ENCODE measurements at regions not wholly inside any gene's neighbourhood (a gene's known extent, or its start where the extent isn't known, plus 50 kb on each side); places are given as distances from the start of the nearest gene placed in this dataset.

- Histone ChIP-seq H3K9me3 (ENCODE audit: insufficient read depth, low read length) (no peaks in the 10 kb centered on the region), H3K36me3 (ENCODE audit: low read length) (no peaks in the 10 kb centered on the region), H3K9me2 (replicated peaks; ENCODE audit: insufficient read depth, low read length) (no peaks in the 10 kb centered on the region), H3F3A (ENCODE audit: insufficient read depth) (no peaks in the 10 kb centered on the region), H2AFZ (ENCODE audit: low read depth, low read length, severe bottlenecking) (no peak overlapping the region), H3K27me3 (ENCODE audit: low read length) (no peaks in the 10 kb centered on the region), H3K9ac (ENCODE audit: low read length) (no peak overlapping the region), H3K4me2 (ENCODE audit: low read depth, low read length, poor library complexity, severe bottlenecking) (no peak overlapping the region), H4K20me1 (ENCODE audit: low read depth, low read length) (no peaks in the 10 kb centered on the region), H3K79me2 (ENCODE audit: insufficient read depth, low read length) (no peaks in the 10 kb centered on the region), H3K27ac (ENCODE audit: low read depth, low read length) (no peak overlapping the region), H3K4me3 (ENCODE audit: insufficient read depth, low read length, poor library complexity, severe bottlenecking) (no peak overlapping the region)
- TF ChIP-seq EZH2phosphoT487 (conservative IDR thresholded peaks at IDR 0.05; ENCODE audit: low read length) (no peak), CTCF (IDR thresholded peaks at IDR 0.05; ENCODE audit: insufficient read depth, low read length, poor library complexity, severe bottlenecking) (no peak)
Measured at GRCh38 chr2:59968441-59968840, 585.0 kb downstream of the BCL11A start.

GRCh38 chr2:59967691-59968090 lies 585.8 kb downstream of the BCL11A start:
- no peaks in the 10 kb centered on the region for H3K79me2 ChIP-seq (ENCODE audit: insufficient read depth, low read length)
- TF ChIP-seq CTCF (IDR thresholded peaks at IDR 0.05; ENCODE audit: insufficient read depth, low read length, poor library complexity, severe bottlenecking) (no peak), EZH2phosphoT487 (conservative IDR thresholded peaks at IDR 0.05; ENCODE audit: low read length) (no peak)
- H3K27me3 ChIP-seq (ENCODE audit: low read length): no peaks in the 10 kb centered on the region
- no peaks in the 10 kb centered on the region for H3K36me3 ChIP-seq (ENCODE audit: low read length)
- no peak overlapping the region for H3K9ac ChIP-seq (ENCODE audit: low read length)
- no peak overlapping the region for H3K4me3 ChIP-seq (ENCODE audit: insufficient read depth, low read length, poor library complexity, severe bottlenecking)
- H3K9me3 ChIP-seq (ENCODE audit: insufficient read depth, low read length): no peaks in the 10 kb centered on the region
- H3K9me2 ChIP-seq (replicated peaks; ENCODE audit: insufficient read depth, low read length): no peaks in the 10 kb centered on the region
- no peaks in the 10 kb centered on the region for H3F3A ChIP-seq (ENCODE audit: insufficient read depth)
- no peaks in the 10 kb centered on the region for H4K20me1 ChIP-seq (ENCODE audit: low read depth, low read length)
- H3K4me2 ChIP-seq (ENCODE audit: low read depth, low read length, poor library complexity, severe bottlenecking): no peak overlapping the region
- no peak overlapping the region for H2AFZ ChIP-seq (ENCODE audit: low read depth, low read length, severe bottlenecking)
- no peak overlapping the region for H3K27ac ChIP-seq (ENCODE audit: low read depth, low read length)

GRCh38 chr2:59963157-59963556 lies 590.3 kb downstream of the BCL11A start:
- H3K4me2 ChIP-seq (ENCODE audit: low read depth, low read length, poor library complexity, severe bottlenecking): no peak overlapping the region

More at GRCh38 chr2:59963157-59963556, 590.3 kb downstream of the BCL11A start:
- TF ChIP-seq EZH2phosphoT487 (conservative IDR thresholded peaks at IDR 0.05; ENCODE audit: low read length) (no peak), CTCF (IDR thresholded peaks at IDR 0.05; ENCODE audit: insufficient read depth, low read length, poor library complexity, severe bottlenecking) (no peak)
- Histone ChIP-seq H3K27me3 (ENCODE audit: low read length) (no peaks in the 10 kb centered on the region), H3K9me2 (replicated peaks; ENCODE audit: insufficient read depth, low read length) (no peaks in the 10 kb centered on the region), H3K79me2 (ENCODE audit: insufficient read depth, low read length) (no peaks in the 10 kb centered on the region), H3K36me3 (ENCODE audit: low read length) (no peaks in the 10 kb centered on the region), H3F3A (ENCODE audit: insufficient read depth) (no peaks in the 10 kb centered on the region), H3K4me3 (ENCODE audit: insufficient read depth, low read length, poor library complexity, severe bottlenecking) (no peak overlapping the region), H4K20me1 (ENCODE audit: low read depth, low read length) (no peaks in the 10 kb centered on the region), H3K9me3 (ENCODE audit: insufficient read depth, low read length) (no peaks in the 10 kb centered on the region), H3K9ac (ENCODE audit: low read length) (no peak overlapping the region), H2AFZ (ENCODE audit: low read depth, low read length, severe bottlenecking) (no peak overlapping the region), H3K27ac (ENCODE audit: low read depth, low read length) (no peak overlapping the region)
